ENCODE measurements at regions not wholly inside any gene's neighbourhood (a gene's known extent, or its start where the extent isn't known, plus 50 kb on each side); places are given as distances from the start of the nearest gene placed in this dataset.

GRCh38 chr4:123516576-123516975 lies 120.0 kb downstream of the SPRY1 start:
- H3K4me1 ChIP-seq, result no peaks in the 10 kb centered on the region
- no peak overlapping the region for H3K27ac ChIP-seq
- no peaks in the 10 kb centered on the region for H3K36me3 ChIP-seq
- no peaks in the 10 kb centered on the region for H3K9me3 ChIP-seq
- H3K27me3 ChIP-seq, result no peaks in the 10 kb centered on the region
- DNase-seq (ENCODE audit: low spot score in 2 of 2), result no peak
- H3K4me3 ChIP-seq, result no peak overlapping the region
- TF ChIP-seq EP300 (IDR thresholded peaks at IDR 0.05) (no peak), POLR2AphosphoS5 (IDR thresholded peaks at IDR 0.05) (no peak), POLR2A (IDR thresholded peaks at IDR 0.05) (no peak)
- TF ChIP-seq, protein P1, sequence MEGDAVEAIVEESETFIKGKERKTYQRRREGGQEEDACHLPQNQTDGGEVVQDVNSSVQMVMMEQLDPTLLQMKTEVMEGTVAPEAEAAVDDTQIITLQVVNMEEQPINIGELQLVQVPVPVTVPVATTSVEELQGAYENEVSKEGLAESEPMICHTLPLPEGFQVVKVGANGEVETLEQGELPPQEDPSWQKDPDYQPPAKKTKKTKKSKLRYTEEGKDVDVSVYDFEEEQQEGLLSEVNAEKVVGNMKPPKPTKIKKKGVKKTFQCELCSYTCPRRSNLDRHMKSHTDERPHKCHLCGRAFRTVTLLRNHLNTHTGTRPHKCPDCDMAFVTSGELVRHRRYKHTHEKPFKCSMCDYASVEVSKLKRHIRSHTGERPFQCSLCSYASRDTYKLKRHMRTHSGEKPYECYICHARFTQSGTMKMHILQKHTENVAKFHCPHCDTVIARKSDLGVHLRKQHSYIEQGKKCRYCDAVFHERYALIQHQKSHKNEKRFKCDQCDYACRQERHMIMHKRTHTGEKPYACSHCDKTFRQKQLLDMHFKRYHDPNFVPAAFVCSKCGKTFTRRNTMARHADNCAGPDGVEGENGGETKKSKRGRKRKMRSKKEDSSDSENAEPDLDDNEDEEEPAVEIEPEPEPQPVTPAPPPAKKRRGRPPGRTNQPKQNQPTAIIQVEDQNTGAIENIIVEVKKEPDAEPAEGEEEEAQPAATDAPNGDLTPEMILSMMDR (IDR thresholded peaks at IDR 0.05), result no peak
- WGBS, result 64% methylated on average over 3 of the region's 3 CpGs

- no peak for DNase-seq (ENCODE audit: low spot score in 2 of 2)
- Histone ChIP-seq H3K27ac (no peak overlapping the region), H3K4me1 (no peaks in the 10 kb centered on the region), H3K4me3 (no peak overlapping the region), H3K9me3 (no peaks in the 10 kb centered on the region), H3K36me3 (no peaks in the 10 kb centered on the region), H3K27me3 (no peaks in the 10 kb centered on the region)
- TF ChIP-seq, protein P1 (IDR thresholded peaks at IDR 0.05), result no peak
- TF ChIP-seq EP300 (IDR thresholded peaks at IDR 0.05), result no peak
- 64% methylated on average over 3 of the region's 3 CpGs for WGBS
Observed at GRCh38 chr4:123517176-123517575, 120.6 kb downstream of the SPRY1 start.

DNA sequence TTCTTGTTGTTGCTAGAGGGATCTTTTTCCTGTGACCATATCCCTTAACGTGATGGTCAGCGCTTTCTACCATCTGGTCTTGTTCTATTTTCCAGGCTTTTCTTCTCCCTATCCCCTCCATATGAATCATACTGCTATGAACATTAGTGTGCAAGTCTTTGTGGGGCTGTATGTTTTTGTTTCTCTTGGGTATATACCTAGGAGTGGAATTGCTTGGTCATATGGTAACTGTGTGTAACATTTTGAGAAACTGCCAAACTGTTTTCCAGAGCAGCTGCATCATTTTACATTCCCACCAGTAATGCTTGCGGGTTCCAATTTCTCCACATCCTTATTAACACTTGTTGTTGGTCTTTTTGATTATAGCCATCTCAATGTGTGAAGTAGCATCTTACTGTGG lies 121.4 kb downstream of the SPRY1 start:
- H3K4me3 ChIP-seq, result no peak overlapping the region
- DNase-seq (ENCODE audit: low spot score in 2 of 2), result no peak
- H3K27me3 ChIP-seq, result no peaks in the 10 kb centered on the region
- no peaks in the 10 kb centered on the region for H3K9me3 ChIP-seq
- TF ChIP-seq, protein P1 (IDR thresholded peaks at IDR 0.05), result no peak
- TF ChIP-seq POLR2A (IDR thresholded peaks at IDR 0.05) (no peak), EP300 (IDR thresholded peaks at IDR 0.05) (no peak), POLR2AphosphoS5 (IDR thresholded peaks at IDR 0.05) (no peak)
- whole genome bisulfite sequencing, result 95% methylated on average over 3 of the region's 3 CpGs
- no peak overlapping the region for H3K27ac ChIP-seq
- no peaks in the 10 kb centered on the region for H3K4me1 ChIP-seq
- H3K36me3 ChIP-seq, result no peaks in the 10 kb centered on the region

DNA sequence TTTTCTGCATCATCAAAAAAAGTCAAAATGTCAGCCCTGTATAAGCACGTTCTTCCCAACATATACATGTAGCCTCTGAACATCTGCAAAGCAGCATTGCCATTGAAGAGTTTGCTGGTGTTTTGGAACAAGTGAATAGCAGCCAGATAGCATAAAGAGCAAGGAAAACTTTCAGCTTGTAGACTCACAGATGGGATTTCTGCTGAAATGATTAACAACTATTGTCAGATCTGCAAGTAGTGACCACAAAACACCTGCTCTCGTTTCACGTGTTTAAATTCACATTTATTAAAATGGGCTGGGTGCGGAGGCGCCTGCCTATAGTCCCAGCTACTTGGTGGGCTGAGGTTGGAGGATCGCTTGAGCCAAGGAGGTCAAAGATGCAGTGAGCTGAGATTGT lies 123.7 kb downstream of the SPRY1 start:
- Histone ChIP-seq H3K27me3 (no peaks in the 10 kb centered on the region), H3K4me3 (no peak overlapping the region), H3K4me1 (no peaks in the 10 kb centered on the region), H3K36me3 (no peaks in the 10 kb centered on the region), H3K27ac (no peak overlapping the region), H3K9me3 (no peaks in the 10 kb centered on the region)
- no peak for TF ChIP-seq POLR2AphosphoS5 (IDR thresholded peaks at IDR 0.05)
- TF ChIP-seq, protein P1 (IDR thresholded peaks at IDR 0.05), result no peak
- TF ChIP-seq POLR2A (IDR thresholded peaks at IDR 0.05), result no peak
- TF ChIP-seq EP300 (IDR thresholded peaks at IDR 0.05), result no peak
- DNase-seq (ENCODE audit: low spot score in 2 of 2), result no peak
- 93% methylated on average over 6 of the region's 6 CpGs for WGBS

DNA sequence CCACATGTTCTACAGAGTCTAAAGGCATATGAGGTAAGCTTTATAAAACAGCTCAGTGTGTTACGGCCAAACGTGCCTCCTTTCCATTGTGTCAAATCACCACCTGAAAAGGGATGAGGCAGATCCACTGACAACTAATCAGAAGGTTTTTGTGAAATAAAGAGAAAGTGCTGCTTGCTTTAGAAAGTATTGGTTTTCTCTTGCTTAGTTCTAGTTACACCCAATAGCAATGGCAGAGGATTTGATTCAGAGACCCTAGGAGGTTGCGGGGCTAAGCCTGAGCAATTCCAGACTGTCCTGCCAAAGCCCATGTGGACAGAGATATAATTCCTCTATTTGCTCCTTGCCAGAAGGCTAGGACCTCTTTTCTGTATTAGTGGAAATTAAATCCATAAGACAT lies 125.5 kb downstream of the SPRY1 start:
- Histone ChIP-seq H3K4me3 (no peak overlapping the region), H3K36me3 (no peaks in the 10 kb centered on the region), H3K27ac (no peak overlapping the region), H3K4me1 (no peaks in the 10 kb centered on the region), H3K27me3 (no peaks in the 10 kb centered on the region), H3K9me3 (no peaks in the 10 kb centered on the region)
- WGBS, result 81% methylated on average over 3 of the region's 3 CpGs
- DNase-seq (ENCODE audit: low spot score in 2 of 2), result no peak
- TF ChIP-seq EP300 (IDR thresholded peaks at IDR 0.05) (no peak), POLR2A (IDR thresholded peaks at IDR 0.05) (no peak), POLR2AphosphoS5 (IDR thresholded peaks at IDR 0.05) (no peak)
- TF ChIP-seq, protein P1 (IDR thresholded peaks at IDR 0.05), result no peak

Data from suprapubic skin (tissue), 4 donors.